NT2/D1 (cell line): ENCODE measurements at regions not wholly inside any gene's neighbourhood (a gene's known extent, or its start where the extent isn't known, plus 50 kb on each side); places are given as distances from the start of the nearest gene placed in this dataset.
"Not testable (repeated sequence)": the region's sequence is repeated elsewhere in the genome, so short reads cannot be mapped to it uniquely, and the experiment has no call there.

Source experiments
- DNase-seq: peaks from one replicate; pipeline ENCODE4 v3.0.0-alpha.2; 2011; ENCODE audit warnings: low read depth, low spot score
- H3K27me3 ChIP-seq: 2 replicates; pipeline ENCODE4 v1.6.0; 2011; ENCODE audit warnings: mild to moderate bottlenecking; ENCODE audit not compliant: insufficient read length, insufficient read depth
- H3K36me3 ChIP-seq: 2 replicates; pipeline ENCODE4 v1.6.1; 2011; ENCODE audit warnings: mild to moderate bottlenecking, low read length, mixed read lengths; ENCODE audit not compliant: insufficient read depth, insufficient read length
- H3K4me1 ChIP-seq: 2 replicates; pipeline ENCODE4 v1.5.1; 2011; ENCODE audit not compliant: insufficient read depth, insufficient read length
- H3K4me3 ChIP-seq: 2 replicates; pipeline ENCODE4 v1.5.1; 2011; ENCODE audit warnings: low read depth; ENCODE audit not compliant: insufficient read length
- H3K9ac ChIP-seq: 2 replicates; pipeline ENCODE4 v1.6.0; 2011; ENCODE audit warnings: low read depth; ENCODE audit not compliant: insufficient read length
- H3K9me3 ChIP-seq: 2 replicates; pipeline ENCODE4 v1.5.1; 2011; ENCODE audit warnings: mild to moderate bottlenecking, low read length; ENCODE audit not compliant: insufficient read depth
- SUZ12 ChIP-seq: IDR thresholded peaks from 2 replicates; pipeline ENCODE4 v1.6.1; 2011; ENCODE audit not compliant: insufficient read length, insufficient read depth; ENCODE audit errors: extremely low read depth
- YY1 ChIP-seq: IDR thresholded peaks from 2 replicates; pipeline ENCODE4 v1.6.1; 2011; ENCODE audit not compliant: insufficient read length, insufficient read depth
- ZNF274 ChIP-seq: IDR thresholded peaks from 2 replicates; pipeline ENCODE4 v1.6.1; 2011; ENCODE audit warnings: mild to moderate bottlenecking, low read depth, low read length

- Histone ChIP-seq H3K27me3 (no peaks in the 10 kb centered on the region), H3K4me3 (no peak overlapping the region), H3K36me3 (no peaks in the 10 kb centered on the region), H3K4me1 (peaks cover 4% of the 10 kb centered on the region), H3K9ac (peak overlapping the region; percentile 28), H3K9me3 (no peaks in the 10 kb centered on the region)
- DNase-seq, result no peak
- no peak for TF ChIP-seq SUZ12
- TF ChIP-seq YY1, result no peak
- no peak for TF ChIP-seq ZNF274
Measured at GRCh38 chr13:99688776-99689175, 187.5 kb downstream of the TM9SF2 start.

GRCh38 chr13:99687723-99688397 is 186.6 kb downstream of the TM9SF2 start:
- no peaks in the 10 kb centered on the region for H3K27me3 ChIP-seq
- peak; percentile 89 for DNase-seq
- TF ChIP-seq SUZ12, result no peak
- TF ChIP-seq ZNF274, result no peak
- TF ChIP-seq YY1, result no peak
- H3K9ac ChIP-seq, result peak overlapping the region; percentile 21
- peaks cover 4% of the 10 kb centered on the region for H3K4me1 ChIP-seq
- no peaks in the 10 kb centered on the region for H3K9me3 ChIP-seq
- peak overlapping the region; percentile 8 for H3K4me3 ChIP-seq
- H3K36me3 ChIP-seq, result no peaks in the 10 kb centered on the region

GRCh38 chr13:99686944-99687411 is 185.7 kb downstream of the TM9SF2 start:
- Histone ChIP-seq H3K4me3 (peak overlapping the region; percentile 8), H3K9me3 (no peaks in the 10 kb centered on the region), H3K27me3 (no peaks in the 10 kb centered on the region), H3K9ac (no peak overlapping the region), H3K36me3 (no peaks in the 10 kb centered on the region), H3K4me1 (peaks cover 4% of the 10 kb centered on the region)
- TF ChIP-seq YY1, result no peak
- no peak for TF ChIP-seq SUZ12
- TF ChIP-seq ZNF274, result no peak
- peak; percentile 97 for DNase-seq

GRCh38 chr13:99686157-99686572 is 184.9 kb downstream of the TM9SF2 start:
- no peak for DNase-seq
- Histone ChIP-seq H3K36me3 (no peaks in the 10 kb centered on the region), H3K9ac (peak overlapping the region; percentile 26), H3K27me3 (no peaks in the 10 kb centered on the region), H3K4me3 (no peak overlapping the region), H3K9me3 (no peaks in the 10 kb centered on the region), H3K4me1 (no peaks in the 10 kb centered on the region)
- TF ChIP-seq ZNF274 (no peak), SUZ12 (no peak), YY1 (no peak)

- H3K9ac ChIP-seq, result no peak overlapping the region
- H3K9me3 ChIP-seq, result no peaks in the 10 kb centered on the region
- H3K4me1 ChIP-seq, result no peaks in the 10 kb centered on the region
- H3K27me3 ChIP-seq, result no peaks in the 10 kb centered on the region
- no peak overlapping the region for H3K4me3 ChIP-seq
- no peak for DNase-seq
- H3K36me3 ChIP-seq, result no peaks in the 10 kb centered on the region
- TF ChIP-seq ZNF274 (no peak), SUZ12 (no peak), YY1 (no peak)
Measured at GRCh38 chr13:99681695-99682094, 180.4 kb downstream of the TM9SF2 start.

GRCh38 chr13:99677116-99677951 is 176.1 kb downstream of the TM9SF2 start:
- H3K27me3 ChIP-seq, result no peaks in the 10 kb centered on the region
- no peak overlapping the region for H3K9ac ChIP-seq
- TF ChIP-seq ZNF274 (no peak), SUZ12 (no peak), YY1 (no peak)
- no peaks in the 10 kb centered on the region for H3K9me3 ChIP-seq
- H3K4me3 ChIP-seq, result no peak overlapping the region
- DNase-seq, result no peak
- no peaks in the 10 kb centered on the region for H3K36me3 ChIP-seq
- no peaks in the 10 kb centered on the region for H3K4me1 ChIP-seq

- DNase-seq, result no peak
- no peaks in the 10 kb centered on the region for H3K36me3 ChIP-seq
- no peaks in the 10 kb centered on the region for H3K27me3 ChIP-seq
Measured at GRCh38 chr13:99671746-99672145, 170.5 kb downstream of the TM9SF2 start.

GRCh38 chr13:99669096-99669495 is 167.8 kb downstream of the TM9SF2 start:
- not testable (repeated sequence) for H3K9ac ChIP-seq, H3K4me1 ChIP-seq, H3K4me3 ChIP-seq, H3K27me3 ChIP-seq, H3K36me3 ChIP-seq, H3K9me3 ChIP-seq, DNase-seq

More at GRCh38 chr13:99671746-99672145, 170.5 kb downstream of the TM9SF2 start:
- Histone ChIP-seq H3K4me3 (no peak overlapping the region), H3K9ac (no peak overlapping the region), H3K4me1 (no peaks in the 10 kb centered on the region), H3K9me3 (no peaks in the 10 kb centered on the region)
- TF ChIP-seq ZNF274 (no peak), YY1 (no peak), SUZ12 (no peak)
